ENCODE measurements at regions not wholly inside any gene's neighbourhood (a gene's known extent, or its start where the extent isn't known, plus 50 kb on each side); places are given as distances from the start of the nearest gene placed in this dataset.

DNA sequence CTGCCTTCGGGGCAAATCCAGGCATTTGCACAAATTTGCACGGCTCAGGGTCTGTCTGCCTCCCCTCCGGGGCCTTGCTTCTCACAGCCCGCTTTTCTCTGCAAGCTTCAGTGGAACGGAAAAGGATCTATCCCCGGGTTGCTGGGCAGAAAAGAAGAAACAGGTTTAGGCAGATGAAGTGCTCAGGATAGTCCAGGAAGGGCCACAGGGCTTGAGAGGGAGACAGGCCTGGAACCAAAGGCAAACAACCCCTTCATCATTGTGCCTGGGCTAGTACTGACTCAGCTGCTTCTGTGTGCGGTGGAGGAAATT is 347.8 kb upstream of the TNP1 start:
- H3K27ac ChIP-seq (ENCODE audit: low read length): no peak overlapping the region
- H3K4me1 ChIP-seq (ENCODE audit: control insufficient read depth, insufficient read depth, low read length): no peaks in the 10 kb centered on the region
- H3K9me3 ChIP-seq (ENCODE audit: control insufficient read depth, low read depth, low read length): no peaks in the 10 kb centered on the region
- no peaks in the 10 kb centered on the region for H3K36me3 ChIP-seq (ENCODE audit: control insufficient read depth, insufficient read depth, low read length)
- WGBS (ENCODE audit: insufficient coverage, low lambda C conversion rate): no CpG with 5 or more reads among the region's 7 CpGs
- no peak for DNase-seq
- H3K27me3 ChIP-seq (ENCODE audit: control insufficient read depth, insufficient read depth, low read length): no peaks in the 10 kb centered on the region
- no peak overlapping the region for H3K4me3 ChIP-seq (ENCODE audit: low read length)

DNA sequence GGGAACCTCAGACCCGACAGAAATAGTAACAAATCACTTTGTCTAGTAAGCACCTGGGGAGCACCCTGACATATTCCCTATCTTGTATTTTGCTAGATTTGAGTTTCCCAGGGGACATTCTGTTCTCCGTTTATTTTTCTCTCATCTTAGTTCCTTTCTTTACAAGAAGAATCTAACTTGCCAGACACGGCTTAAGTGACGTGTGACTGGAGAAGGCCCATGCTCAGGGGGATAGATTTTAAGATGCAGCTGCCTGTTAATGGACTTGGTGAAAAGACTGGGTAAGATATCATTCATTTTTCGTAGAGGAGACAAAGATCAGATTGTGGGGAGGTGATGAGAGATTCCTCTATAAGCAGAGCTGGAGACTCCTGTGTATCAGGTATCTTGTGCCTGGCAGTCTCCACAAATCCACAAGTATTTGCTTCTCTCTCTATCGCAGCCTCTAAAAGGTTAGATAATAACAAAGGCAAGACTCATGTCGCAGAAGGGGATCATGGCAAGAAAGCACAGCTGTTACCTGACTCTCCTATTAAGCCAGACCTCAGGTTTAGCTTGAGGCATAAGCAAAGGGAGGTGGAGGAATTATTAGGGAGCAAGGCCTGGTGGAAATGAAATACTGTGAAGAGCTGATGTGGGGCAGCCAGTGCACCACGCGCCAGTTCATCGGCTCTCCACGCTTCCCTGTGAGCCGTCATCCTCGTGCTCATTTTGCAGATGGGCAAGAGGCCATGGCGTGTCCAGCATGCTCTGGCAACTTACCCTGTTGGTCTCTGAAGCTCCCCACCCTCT is 347.2 kb upstream of the TNP1 start:
- H3K27me3 ChIP-seq (ENCODE audit: control insufficient read depth, insufficient read depth, low read length): no peaks in the 10 kb centered on the region
- no peaks in the 10 kb centered on the region for H3K9me3 ChIP-seq (ENCODE audit: control insufficient read depth, low read depth, low read length)
- 67% methylated on average over 2 of the region's 14 CpGs for WGBS (ENCODE audit: insufficient coverage, low lambda C conversion rate)
- no peak overlapping the region for H3K27ac ChIP-seq (ENCODE audit: low read length)
- no peaks in the 10 kb centered on the region for H3K36me3 ChIP-seq (ENCODE audit: control insufficient read depth, insufficient read depth, low read length)
- DNase-seq: no peak
- no peaks in the 10 kb centered on the region for H3K4me1 ChIP-seq (ENCODE audit: control insufficient read depth, insufficient read depth, low read length)
- no peak overlapping the region for H3K4me3 ChIP-seq (ENCODE audit: low read length)

GRCh38 chr2:217206016-217206725 is 346.3 kb upstream of the TNP1 start:
- DNase-seq: no peak
- Histone ChIP-seq H3K4me1 (ENCODE audit: control insufficient read depth, insufficient read depth, low read length) (no peaks in the 10 kb centered on the region), H3K27ac (ENCODE audit: low read length) (no peak overlapping the region), H3K36me3 (ENCODE audit: control insufficient read depth, insufficient read depth, low read length) (no peaks in the 10 kb centered on the region), H3K27me3 (ENCODE audit: control insufficient read depth, insufficient read depth, low read length) (no peaks in the 10 kb centered on the region), H3K9me3 (ENCODE audit: control insufficient read depth, low read depth, low read length) (no peaks in the 10 kb centered on the region), H3K4me3 (ENCODE audit: low read length) (no peak overlapping the region)
- 76% methylated on average over 2 of the region's 3 CpGs for WGBS (ENCODE audit: insufficient coverage, low lambda C conversion rate)

DNA sequence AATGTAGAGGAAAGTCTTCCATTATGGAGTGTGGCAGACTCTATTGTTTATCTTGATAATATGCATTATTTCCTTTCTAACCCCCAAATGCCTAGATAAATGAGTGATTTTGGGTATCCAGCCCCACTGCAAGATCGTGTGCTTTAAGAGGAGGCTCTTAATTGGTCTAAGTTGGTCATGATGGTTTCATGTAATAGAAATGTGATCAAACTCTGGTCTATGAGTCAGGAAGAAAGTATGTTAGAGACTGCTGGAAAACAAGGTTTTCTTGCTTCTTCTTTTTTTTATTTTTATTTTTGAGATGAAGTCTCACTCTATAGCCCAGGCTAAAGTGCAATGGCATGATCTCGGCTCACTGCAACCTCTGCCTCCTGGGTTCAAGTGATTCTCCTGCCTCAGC is 344.5 kb upstream of the TNP1 start:
- Histone ChIP-seq H3K4me1 (ENCODE audit: control insufficient read depth, insufficient read depth, low read length) (no peaks in the 10 kb centered on the region), H3K27ac (ENCODE audit: low read length) (no peak overlapping the region), H3K4me3 (ENCODE audit: low read length) (no peak overlapping the region), H3K36me3 (ENCODE audit: control insufficient read depth, insufficient read depth, low read length) (no peaks in the 10 kb centered on the region), H3K9me3 (ENCODE audit: control insufficient read depth, low read depth, low read length) (no peaks in the 10 kb centered on the region), H3K27me3 (ENCODE audit: control insufficient read depth, insufficient read depth, low read length) (no peaks in the 10 kb centered on the region)
- DNase-seq: no peak
- WGBS (ENCODE audit: insufficient coverage, low lambda C conversion rate): no CpG with 5 or more reads among the region's 2 CpGs

GRCh38 chr2:217203086-217203485 is 343.2 kb upstream of the TNP1 start:
- H3K27ac ChIP-seq (ENCODE audit: low read length): no peak overlapping the region
- no peaks in the 10 kb centered on the region for H3K27me3 ChIP-seq (ENCODE audit: control insufficient read depth, insufficient read depth, low read length)
- no CpG with 5 or more reads among the region's 3 CpGs for WGBS (ENCODE audit: insufficient coverage, low lambda C conversion rate)
- no peaks in the 10 kb centered on the region for H3K4me1 ChIP-seq (ENCODE audit: control insufficient read depth, insufficient read depth, low read length)
- H3K4me3 ChIP-seq (ENCODE audit: low read length): no peak overlapping the region
- no peaks in the 10 kb centered on the region for H3K36me3 ChIP-seq (ENCODE audit: control insufficient read depth, insufficient read depth, low read length)
- DNase-seq: no peak
- no peaks in the 10 kb centered on the region for H3K9me3 ChIP-seq (ENCODE audit: control insufficient read depth, low read depth, low read length)

DNA sequence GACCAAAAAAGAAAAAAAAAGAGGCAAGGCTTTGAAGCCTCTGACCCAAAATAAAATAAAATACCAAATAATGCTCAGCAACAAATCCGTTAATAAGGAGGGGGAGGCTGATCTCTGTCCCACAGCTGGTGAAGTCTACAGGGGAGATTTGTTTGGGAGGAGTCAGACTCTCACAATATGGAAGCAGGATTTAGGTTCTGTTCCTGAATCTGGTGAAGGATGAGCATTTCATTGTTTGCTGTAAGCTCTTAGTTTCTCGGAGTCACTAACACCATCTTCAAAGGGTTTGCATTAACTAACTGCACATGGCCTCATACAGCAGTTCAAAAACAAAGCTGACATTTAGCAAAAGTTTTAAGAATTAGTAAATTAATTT is 339.4 kb upstream of the TNP1 start:
- no peak for DNase-seq
- no peaks in the 10 kb centered on the region for H3K4me1 ChIP-seq (ENCODE audit: control insufficient read depth, insufficient read depth, low read length)
- H3K9me3 ChIP-seq (ENCODE audit: control insufficient read depth, low read depth, low read length): no peaks in the 10 kb centered on the region
- no peak overlapping the region for H3K27ac ChIP-seq (ENCODE audit: low read length)
- no peak overlapping the region for H3K4me3 ChIP-seq (ENCODE audit: low read length)
- H3K36me3 ChIP-seq (ENCODE audit: control insufficient read depth, insufficient read depth, low read length): no peaks in the 10 kb centered on the region
- no peaks in the 10 kb centered on the region for H3K27me3 ChIP-seq (ENCODE audit: control insufficient read depth, insufficient read depth, low read length)
- no CpG with 5 or more reads among the region's 2 CpGs for WGBS (ENCODE audit: insufficient coverage, low lambda C conversion rate)

DNA sequence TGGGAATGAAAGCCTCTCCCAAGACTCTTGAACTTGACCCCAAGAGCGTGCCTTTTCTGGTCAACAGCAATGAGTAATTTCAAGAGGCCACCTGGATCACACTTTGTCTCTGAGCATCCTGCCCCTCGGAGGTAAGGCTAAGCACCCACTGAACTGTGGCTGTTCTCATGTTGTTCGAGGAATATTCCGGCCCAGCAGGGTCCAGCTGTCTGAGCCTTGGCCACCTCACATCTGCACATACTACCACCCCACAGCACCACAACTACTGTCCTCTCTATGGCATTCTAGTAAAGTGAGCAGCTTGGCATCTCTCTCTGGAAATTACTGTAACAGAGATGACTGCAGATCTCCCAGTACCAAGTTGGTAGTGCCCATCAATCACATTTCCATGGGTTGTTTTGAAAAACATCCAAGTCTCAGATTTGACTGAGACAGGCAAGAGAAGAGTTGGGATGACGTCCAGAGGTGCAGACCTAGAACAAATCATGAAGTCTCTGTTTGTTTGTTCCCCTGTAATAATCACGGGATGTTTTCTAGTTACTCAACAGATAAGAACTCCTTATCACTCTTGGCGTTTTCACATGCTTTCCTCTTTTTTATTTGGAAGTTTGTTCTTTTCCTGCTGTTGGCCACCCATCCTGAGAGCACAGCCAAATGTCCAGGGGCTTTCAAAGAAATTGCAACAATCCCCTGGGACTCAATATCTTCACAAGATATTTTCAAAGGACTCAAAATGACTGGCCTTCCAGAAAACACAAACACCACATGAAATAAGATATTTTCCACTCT is 336.0 kb upstream of the TNP1 start:
- H3K36me3 ChIP-seq (ENCODE audit: control insufficient read depth, insufficient read depth, low read length): no peaks in the 10 kb centered on the region
- no peak overlapping the region for H3K4me3 ChIP-seq (ENCODE audit: low read length)
- 50% methylated on average over 1 of the region's 7 CpGs for WGBS (ENCODE audit: insufficient coverage, low lambda C conversion rate)
- no peaks in the 10 kb centered on the region for H3K27me3 ChIP-seq (ENCODE audit: control insufficient read depth, insufficient read depth, low read length)
- no peak overlapping the region for H3K27ac ChIP-seq (ENCODE audit: low read length)
- no peaks in the 10 kb centered on the region for H3K4me1 ChIP-seq (ENCODE audit: control insufficient read depth, insufficient read depth, low read length)
- no peak for DNase-seq
- H3K9me3 ChIP-seq (ENCODE audit: control insufficient read depth, low read depth, low read length): no peaks in the 10 kb centered on the region

DNA sequence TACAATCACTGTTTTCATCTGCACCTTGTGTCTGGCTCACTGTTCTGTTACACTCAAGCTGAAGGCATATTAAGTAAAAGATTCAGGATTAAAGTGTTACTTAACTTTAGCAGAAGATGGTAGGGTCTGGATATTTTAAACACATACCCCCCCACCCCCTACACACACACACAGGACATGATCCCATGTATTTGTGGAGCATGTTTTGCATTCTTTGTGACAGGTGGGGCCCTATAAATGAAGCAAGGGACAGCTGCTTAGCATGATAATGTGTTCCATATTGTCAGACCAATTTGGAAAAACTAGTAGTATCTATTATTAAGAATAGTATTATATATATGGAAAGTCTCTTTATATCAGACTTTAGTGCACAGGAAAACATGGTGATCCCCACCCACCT is 335.2 kb upstream of the TNP1 start:
- Histone ChIP-seq H3K27ac (ENCODE audit: low read length) (no peak overlapping the region), H3K4me1 (ENCODE audit: control insufficient read depth, insufficient read depth, low read length) (no peaks in the 10 kb centered on the region), H3K36me3 (ENCODE audit: control insufficient read depth, insufficient read depth, low read length) (no peaks in the 10 kb centered on the region), H3K27me3 (ENCODE audit: control insufficient read depth, insufficient read depth, low read length) (no peaks in the 10 kb centered on the region), H3K4me3 (ENCODE audit: low read length) (no peak overlapping the region), H3K9me3 (ENCODE audit: control insufficient read depth, low read depth, low read length) (no peaks in the 10 kb centered on the region)
- DNase-seq: no peak

DNA sequence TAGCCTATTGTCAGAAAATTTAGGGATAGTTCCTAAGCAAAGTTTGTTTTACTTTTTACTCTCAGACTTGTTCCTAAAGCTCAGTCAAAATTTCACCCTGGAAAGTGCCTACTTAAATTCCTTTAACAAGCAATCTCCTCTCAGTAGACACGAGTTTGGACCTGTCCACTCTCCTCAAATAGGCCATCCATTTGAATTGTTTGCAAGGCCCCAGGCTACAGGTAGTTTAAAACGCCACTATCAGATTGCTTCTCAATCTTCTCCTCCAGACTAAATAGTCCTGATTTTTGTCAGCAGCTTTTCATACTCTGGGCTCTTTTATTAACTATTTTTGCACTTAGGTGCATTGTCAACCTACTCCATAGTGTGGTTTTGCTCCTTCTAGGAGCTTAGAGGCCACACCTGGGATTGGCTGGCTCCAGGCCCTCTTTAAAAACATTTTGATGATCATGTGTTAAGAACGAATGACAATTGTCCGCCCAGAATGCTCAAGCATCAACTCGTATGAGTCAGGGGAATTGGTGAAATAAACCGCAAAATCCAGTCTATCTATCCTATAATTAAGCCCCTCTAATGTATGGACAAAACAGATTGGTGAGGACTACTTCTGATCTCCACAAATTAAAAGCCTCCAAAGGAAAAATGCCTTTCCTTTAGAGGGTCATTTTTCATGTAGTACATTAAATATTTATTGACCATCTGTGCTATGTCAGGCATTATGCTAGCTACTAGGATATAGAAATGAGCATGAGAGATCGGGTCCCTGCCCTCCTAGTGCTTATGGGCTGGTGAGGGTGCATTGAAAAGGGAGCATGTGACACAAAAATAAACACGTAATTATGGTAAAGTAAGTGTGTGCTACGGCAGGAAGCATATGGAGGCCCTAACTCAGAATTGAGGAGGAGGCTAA is 333.8 kb upstream of the TNP1 start:
- H3K4me1 ChIP-seq (ENCODE audit: control insufficient read depth, insufficient read depth, low read length): no peaks in the 10 kb centered on the region
- no peaks in the 10 kb centered on the region for H3K27me3 ChIP-seq (ENCODE audit: control insufficient read depth, insufficient read depth, low read length)
- H3K27ac ChIP-seq (ENCODE audit: low read length): no peak overlapping the region
- H3K36me3 ChIP-seq (ENCODE audit: control insufficient read depth, insufficient read depth, low read length): no peaks in the 10 kb centered on the region
- DNase-seq: no peak
- no peaks in the 10 kb centered on the region for H3K9me3 ChIP-seq (ENCODE audit: control insufficient read depth, low read depth, low read length)
- WGBS (ENCODE audit: insufficient coverage, low lambda C conversion rate): 72% methylated on average over 3 of the region's 9 CpGs
- H3K4me3 ChIP-seq (ENCODE audit: low read length): no peak overlapping the region

GRCh38 chr2:217192366-217192765 is 332.5 kb upstream of the TNP1 start:
- H3K36me3 ChIP-seq (ENCODE audit: control insufficient read depth, insufficient read depth, low read length): no peaks in the 10 kb centered on the region
- no peak overlapping the region for H3K4me3 ChIP-seq (ENCODE audit: low read length)
- no peaks in the 10 kb centered on the region for H3K27me3 ChIP-seq (ENCODE audit: control insufficient read depth, insufficient read depth, low read length)
- H3K9me3 ChIP-seq (ENCODE audit: control insufficient read depth, low read depth, low read length): no peaks in the 10 kb centered on the region
- H3K27ac ChIP-seq (ENCODE audit: low read length): no peak overlapping the region
- WGBS (ENCODE audit: insufficient coverage, low lambda C conversion rate): 40% methylated on average over 1 of the region's 2 CpGs
- no peak for DNase-seq
- no peaks in the 10 kb centered on the region for H3K4me1 ChIP-seq (ENCODE audit: control insufficient read depth, insufficient read depth, low read length)

All from large intestine (tissue), 3 donors.